Mucosa of descending colon (tissue), 3 donors: ENCODE measurements at regions not wholly inside any gene's neighbourhood (a gene's known extent, or its start where the extent isn't known, plus 50 kb on each side); places are given as distances from the start of the nearest gene placed in this dataset.

Source experiments
- ATAC-seq: fragments of 200-7000 bp; cut with Tn5 transposase; one replicate; pipeline ENCODE4 v1.9.1; 2020; ENCODE audit warnings: mild to moderate bottlenecking, moderate library complexity
- DNase-seq, 3 donors: peaks; one replicate each; pipeline ENCODE4 v3.0.0-alpha.2; 2020
- H3K36me3 ChIP-seq: fragments of 200-600 bp; one replicate; pipeline ENCODE4 v1.8.0; 2021; ENCODE audit warnings: low read depth, mild to moderate bottlenecking
- H3K4me1 ChIP-seq: fragments of 200-600 bp; one replicate; pipeline ENCODE4 v1.8.0; 2021; ENCODE audit warnings: low read depth, mild to moderate bottlenecking
- H3K4me3 ChIP-seq: fragments of 200-600 bp; one replicate; pipeline ENCODE4 v1.8.0; 2021; ENCODE audit warnings: mild to moderate bottlenecking
- H3K9me3 ChIP-seq: fragments of 200-600 bp; one replicate; pipeline ENCODE4 v1.8.0; 2021; ENCODE audit warnings: mild to moderate bottlenecking
- intact Hi-C, 2 donors: fragments of 100-400 bp; cut with DNase I in 1 of 2; cut with micrococcal nuclease in 1 of 2; formaldehyde crosslinking; loops; one replicate each; pipeline versions ENCODE4 v1.11.0 to v1.11.1; 2022; cut with DNase I, micrococcal nuclease
- TF ChIP-seq, protein P1 (sequence below): fragments of 200-600 bp; IDR thresholded peaks from one replicate; pipeline ENCODE4 v1.8.0; 2022; ENCODE audit warnings: antibody characterized with exemption, mild to moderate bottlenecking
- donor health status: DM: no; HTN: no; CAD: no; lungs with moderate emphysema.
- donor health status: DM: no; HTN: no; CAD: no.
- donor health status: DM: no; HTN: yes; CAD: no.

DNA sequence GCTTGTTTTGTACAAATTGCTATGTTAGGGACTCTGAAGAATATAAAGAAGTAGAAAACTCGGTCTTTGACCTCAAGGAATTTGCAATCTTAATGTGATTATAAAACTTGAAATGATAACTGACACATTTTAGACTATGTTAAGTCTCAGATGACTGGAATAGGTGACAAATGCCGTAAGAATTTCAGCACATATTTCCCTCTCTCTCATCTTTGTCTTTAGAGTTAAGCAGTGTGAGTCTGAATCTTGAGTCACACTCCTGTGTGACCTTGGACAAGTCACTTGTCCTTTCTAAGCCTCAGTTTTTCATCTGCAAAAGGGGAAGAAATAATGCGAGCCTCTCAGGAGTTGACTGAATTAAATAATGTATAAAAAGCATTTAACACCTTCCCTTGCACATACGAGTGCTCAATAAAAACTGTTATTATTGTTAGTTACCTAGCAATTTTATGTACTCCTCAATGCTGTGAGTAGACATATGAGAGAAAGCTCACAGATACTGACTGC is 103.7 kb downstream of the DYRK2 start:
- TF ChIP-seq, protein P1, sequence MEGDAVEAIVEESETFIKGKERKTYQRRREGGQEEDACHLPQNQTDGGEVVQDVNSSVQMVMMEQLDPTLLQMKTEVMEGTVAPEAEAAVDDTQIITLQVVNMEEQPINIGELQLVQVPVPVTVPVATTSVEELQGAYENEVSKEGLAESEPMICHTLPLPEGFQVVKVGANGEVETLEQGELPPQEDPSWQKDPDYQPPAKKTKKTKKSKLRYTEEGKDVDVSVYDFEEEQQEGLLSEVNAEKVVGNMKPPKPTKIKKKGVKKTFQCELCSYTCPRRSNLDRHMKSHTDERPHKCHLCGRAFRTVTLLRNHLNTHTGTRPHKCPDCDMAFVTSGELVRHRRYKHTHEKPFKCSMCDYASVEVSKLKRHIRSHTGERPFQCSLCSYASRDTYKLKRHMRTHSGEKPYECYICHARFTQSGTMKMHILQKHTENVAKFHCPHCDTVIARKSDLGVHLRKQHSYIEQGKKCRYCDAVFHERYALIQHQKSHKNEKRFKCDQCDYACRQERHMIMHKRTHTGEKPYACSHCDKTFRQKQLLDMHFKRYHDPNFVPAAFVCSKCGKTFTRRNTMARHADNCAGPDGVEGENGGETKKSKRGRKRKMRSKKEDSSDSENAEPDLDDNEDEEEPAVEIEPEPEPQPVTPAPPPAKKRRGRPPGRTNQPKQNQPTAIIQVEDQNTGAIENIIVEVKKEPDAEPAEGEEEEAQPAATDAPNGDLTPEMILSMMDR, result no peak
- DNase-seq, result no peak
- peaks cover 7% of the 10 kb centered on the region for H3K4me1 ChIP-seq
- H3K9me3 ChIP-seq, result no peaks in the 10 kb centered on the region
- no peak for ATAC-seq
- no peak overlapping the region for H3K4me3 ChIP-seq
- H3K36me3 ChIP-seq, result no peaks in the 10 kb centered on the region
- intact Hi-C loops, result no loop called here

DNA sequence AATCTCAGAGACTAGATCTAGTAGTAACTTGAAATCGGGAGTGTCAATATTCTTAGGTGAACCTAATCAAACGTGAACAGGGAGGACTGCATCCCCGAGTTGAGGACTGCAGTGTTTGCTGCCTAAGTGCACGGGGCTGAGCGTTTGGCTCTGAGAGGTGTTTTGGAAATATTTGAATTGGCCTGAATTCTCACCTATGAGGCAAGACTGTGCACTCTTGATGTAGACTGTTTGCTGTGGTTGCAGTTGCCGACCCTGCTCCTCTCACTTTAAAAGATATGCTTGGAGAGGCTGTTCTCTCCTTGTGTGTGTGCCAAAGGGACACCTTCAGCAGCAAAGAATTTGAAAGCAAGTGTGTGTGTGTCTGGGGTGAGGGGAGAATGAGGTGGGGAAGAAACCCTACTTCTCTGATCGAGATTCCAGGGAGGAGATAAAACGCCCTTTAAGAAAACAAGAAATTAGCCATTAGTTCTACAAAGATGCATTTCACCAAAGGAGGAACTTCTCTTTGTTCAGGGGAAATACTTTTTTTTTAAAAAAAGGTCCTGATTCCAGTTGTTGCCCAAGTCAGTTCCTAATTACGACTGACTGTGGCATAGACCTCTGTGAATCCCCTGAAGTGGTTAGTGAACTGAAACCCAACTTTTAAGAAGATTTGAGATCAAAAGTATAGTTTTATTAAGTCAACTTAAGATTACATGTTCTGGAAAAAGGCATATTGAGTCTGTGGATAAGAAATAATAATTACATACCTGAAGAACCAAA is 106.6 kb downstream of the DYRK2 start:
- no peaks in the 10 kb centered on the region for H3K4me1 ChIP-seq
- TF ChIP-seq, protein P1, result no peak
- no peaks in the 10 kb centered on the region for H3K36me3 ChIP-seq
- ATAC-seq (no peak), DNase-seq (no peak)
- intact Hi-C loops, result no loop called here
- H3K9me3 ChIP-seq, result no peaks in the 10 kb centered on the region
- H3K4me3 ChIP-seq, result no peak overlapping the region

DNA sequence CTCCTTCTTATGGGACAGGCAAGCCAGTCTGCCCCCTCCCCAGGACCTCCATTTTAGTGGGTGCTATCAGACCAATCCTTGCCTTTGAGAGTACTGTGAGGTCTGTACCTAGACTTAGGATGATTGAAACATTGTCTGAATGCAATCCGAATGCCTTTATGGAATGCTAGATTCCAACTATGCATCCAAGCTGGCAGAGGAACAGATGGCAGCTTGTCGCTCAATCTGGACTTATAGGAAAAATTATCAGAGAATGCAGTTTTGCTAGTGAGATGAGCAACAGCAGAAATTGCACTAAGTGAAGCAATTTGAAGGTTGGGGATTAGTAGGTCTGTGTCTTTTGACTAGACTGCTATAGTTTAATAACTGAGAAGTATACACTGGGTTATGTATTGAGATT is 109.1 kb downstream of the DYRK2 start:
- no peaks in the 10 kb centered on the region for H3K36me3 ChIP-seq
- intact Hi-C loops, result no loop called here
- no peak overlapping the region for H3K4me3 ChIP-seq
- no peaks in the 10 kb centered on the region for H3K4me1 ChIP-seq
- no peak for ATAC-seq
- DNase-seq, result no peak
- H3K9me3 ChIP-seq, result no peaks in the 10 kb centered on the region
- TF ChIP-seq, protein P1, result no peak

DNA sequence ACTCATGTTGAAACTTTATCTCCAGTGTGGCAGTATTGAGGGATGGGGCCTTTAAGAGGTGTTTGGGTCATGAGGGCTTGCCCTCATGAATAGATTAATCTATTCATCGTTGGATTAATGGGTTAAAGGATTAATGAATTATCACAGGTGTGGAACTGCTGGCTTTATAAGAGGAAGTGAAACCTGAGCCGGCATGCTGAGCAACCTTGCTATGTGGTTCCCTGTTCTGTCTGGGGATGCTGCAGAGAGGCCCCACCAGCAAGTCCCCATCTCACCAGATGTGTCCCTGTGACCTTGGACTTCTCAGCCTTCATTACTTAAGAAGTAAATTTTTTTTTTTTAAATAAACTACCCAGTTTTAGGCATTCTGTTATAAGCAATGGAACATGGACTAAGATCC is 109.6 kb downstream of the DYRK2 start:
- TF ChIP-seq, protein P1, result no peak
- DNase-seq, result no peak
- no peaks in the 10 kb centered on the region for H3K4me1 ChIP-seq
- no peaks in the 10 kb centered on the region for H3K36me3 ChIP-seq
- H3K9me3 ChIP-seq, result no peaks in the 10 kb centered on the region
- ATAC-seq, result peak; percentile 36
- no peak overlapping the region for H3K4me3 ChIP-seq
- intact Hi-C loops, result no loop called here

DNA sequence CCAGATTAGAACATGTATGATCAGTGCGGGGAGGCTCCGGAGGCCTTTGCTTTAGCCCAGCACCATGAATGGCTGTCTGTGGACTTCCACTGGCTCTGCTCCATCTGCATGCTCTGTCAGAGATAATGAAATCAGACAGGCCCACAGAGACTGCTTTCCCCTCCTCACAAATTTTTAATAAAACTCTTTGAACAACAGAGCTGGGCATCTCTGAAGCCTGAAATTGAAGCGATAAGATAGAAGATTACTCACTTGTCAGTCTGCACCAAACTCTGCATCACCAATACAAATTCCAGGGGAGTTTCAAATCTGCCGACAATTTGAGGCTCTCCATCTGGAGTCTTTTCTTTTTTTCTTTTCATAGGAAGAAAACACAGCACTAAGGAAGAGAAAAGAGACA is 110.0 kb downstream of the DYRK2 start:
- Histone ChIP-seq H3K9me3 (no peaks in the 10 kb centered on the region), H3K36me3 (no peaks in the 10 kb centered on the region), H3K4me1 (no peaks in the 10 kb centered on the region), H3K4me3 (no peak overlapping the region)
- TF ChIP-seq, protein P1, result no peak
- intact Hi-C loops, result no loop called here
- ATAC-seq (no peak), DNase-seq (no peak)
